ENCODE measurements at regions not wholly inside any gene's neighbourhood (a gene's known extent, or its start where the extent isn't known, plus 50 kb on each side); places are given as distances from the start of the nearest gene placed in this dataset.

GRCh38 chr4:165656399-165656798 lies 216.6 kb upstream of the TLL1 start:
- DNase-seq (ENCODE audit: low spot score) (no peak), ATAC-seq (peak; percentile 28)
- Mint-ChIP-seq H3K4me1 (peaks cover 36% of the 10 kb centered on the region), H3K27me3 (ENCODE audit: low read depth) (peaks cover 43% of the 10 kb centered on the region), H3K9me3 (peaks cover 5% of the 10 kb centered on the region; the same call in 1 of the 2 replicates), H3K27ac (no peak overlapping the region), H3K4me3 (no peak overlapping the region; the same call in 1 of the 2 replicates), H3K36me3 (peaks cover 3% of the 10 kb centered on the region; the same call in 1 of the 2 replicates)
- POLR2A ChIA-PET: no interaction called here
- CTCF ChIA-PET: interaction anchor here (0.7 kb wide), 1 partner anchor 163 kb away, joined by 3 read pairs; no protein-coding TSS in a partner anchor
- TF ChIP-seq, protein P1, sequence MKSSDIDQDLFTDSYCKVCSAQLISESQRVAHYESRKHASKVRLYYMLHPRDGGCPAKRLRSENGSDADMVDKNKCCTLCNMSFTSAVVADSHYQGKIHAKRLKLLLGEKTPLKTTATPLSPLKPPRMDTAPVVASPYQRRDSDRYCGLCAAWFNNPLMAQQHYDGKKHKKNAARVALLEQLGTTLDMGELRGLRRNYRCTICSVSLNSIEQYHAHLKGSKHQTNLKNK (CRISPR knock-in tag; IDR thresholded peaks at IDR 0.05): no peak
- TF ChIP-seq PREB (CRISPR knock-in tag; IDR thresholded peaks at IDR 0.05; ENCODE audit: borderline replicate concordance) (no peak), EMX1 (CRISPR knock-in tag; IDR thresholded peaks at IDR 0.05) (no peak), GTF2I (CRISPR knock-in tag; conservative IDR thresholded peaks at IDR 0.05) (no peak), SP1 (CRISPR knock-in tag; conservative IDR thresholded peaks at IDR 0.05) (no peak), ZNF317 (CRISPR knock-in tag; IDR thresholded peaks at IDR 0.05; ENCODE audit: borderline replicate concordance, low read depth) (no peak)

- H3K4me1 Mint-ChIP-seq: peaks cover 36% of the 10 kb centered on the region
- CTCF ChIA-PET: interaction anchor here (0.7 kb wide), 1 partner anchor 163 kb away, joined by 3 read pairs; no protein-coding TSS in a partner anchor
- H3K27me3 Mint-ChIP-seq (ENCODE audit: low read depth): peaks cover 42% of the 10 kb centered on the region
- DNase-seq (ENCODE audit: low spot score) (no peak), ATAC-seq (peak; percentile 86)
- TF ChIP-seq, protein P2, sequence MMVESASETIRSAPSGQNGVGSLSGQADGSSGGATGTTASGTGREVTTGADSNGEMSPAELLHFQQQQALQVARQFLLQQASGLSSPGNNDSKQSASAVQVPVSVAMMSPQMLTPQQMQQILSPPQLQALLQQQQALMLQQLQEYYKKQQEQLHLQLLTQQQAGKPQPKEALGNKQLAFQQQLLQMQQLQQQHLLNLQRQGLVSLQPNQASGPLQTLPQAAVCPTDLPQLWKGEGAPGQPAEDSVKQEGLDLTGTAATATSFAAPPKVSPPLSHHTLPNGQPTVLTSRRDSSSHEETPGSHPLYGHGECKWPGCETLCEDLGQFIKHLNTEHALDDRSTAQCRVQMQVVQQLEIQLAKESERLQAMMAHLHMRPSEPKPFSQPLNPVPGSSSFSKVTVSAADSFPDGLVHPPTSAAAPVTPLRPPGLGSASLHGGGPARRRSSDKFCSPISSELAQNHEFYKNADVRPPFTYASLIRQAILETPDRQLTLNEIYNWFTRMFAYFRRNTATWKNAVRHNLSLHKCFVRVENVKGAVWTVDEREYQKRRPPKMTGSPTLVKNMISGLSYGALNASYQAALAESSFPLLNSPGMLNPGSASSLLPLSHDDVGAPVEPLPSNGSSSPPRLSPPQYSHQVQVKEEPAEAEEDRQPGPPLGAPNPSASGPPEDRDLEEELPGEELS (CRISPR knock-in tag; IDR thresholded peaks at IDR 0.05): peak; percentile 36; the same call in 1 of the 2 replicates
- TF ChIP-seq FOXK1 (CRISPR knock-in tag; IDR thresholded peaks at IDR 0.05) (no peak), TEAD1 (CRISPR knock-in tag; IDR thresholded peaks at IDR 0.05) (0 out of 2 replicates have a peak, but pooled peaks have one; percentile 72), GABPB1 (CRISPR knock-in tag; IDR thresholded peaks at IDR 0.05) (no peak)
- TF ChIP-seq, protein P3, sequence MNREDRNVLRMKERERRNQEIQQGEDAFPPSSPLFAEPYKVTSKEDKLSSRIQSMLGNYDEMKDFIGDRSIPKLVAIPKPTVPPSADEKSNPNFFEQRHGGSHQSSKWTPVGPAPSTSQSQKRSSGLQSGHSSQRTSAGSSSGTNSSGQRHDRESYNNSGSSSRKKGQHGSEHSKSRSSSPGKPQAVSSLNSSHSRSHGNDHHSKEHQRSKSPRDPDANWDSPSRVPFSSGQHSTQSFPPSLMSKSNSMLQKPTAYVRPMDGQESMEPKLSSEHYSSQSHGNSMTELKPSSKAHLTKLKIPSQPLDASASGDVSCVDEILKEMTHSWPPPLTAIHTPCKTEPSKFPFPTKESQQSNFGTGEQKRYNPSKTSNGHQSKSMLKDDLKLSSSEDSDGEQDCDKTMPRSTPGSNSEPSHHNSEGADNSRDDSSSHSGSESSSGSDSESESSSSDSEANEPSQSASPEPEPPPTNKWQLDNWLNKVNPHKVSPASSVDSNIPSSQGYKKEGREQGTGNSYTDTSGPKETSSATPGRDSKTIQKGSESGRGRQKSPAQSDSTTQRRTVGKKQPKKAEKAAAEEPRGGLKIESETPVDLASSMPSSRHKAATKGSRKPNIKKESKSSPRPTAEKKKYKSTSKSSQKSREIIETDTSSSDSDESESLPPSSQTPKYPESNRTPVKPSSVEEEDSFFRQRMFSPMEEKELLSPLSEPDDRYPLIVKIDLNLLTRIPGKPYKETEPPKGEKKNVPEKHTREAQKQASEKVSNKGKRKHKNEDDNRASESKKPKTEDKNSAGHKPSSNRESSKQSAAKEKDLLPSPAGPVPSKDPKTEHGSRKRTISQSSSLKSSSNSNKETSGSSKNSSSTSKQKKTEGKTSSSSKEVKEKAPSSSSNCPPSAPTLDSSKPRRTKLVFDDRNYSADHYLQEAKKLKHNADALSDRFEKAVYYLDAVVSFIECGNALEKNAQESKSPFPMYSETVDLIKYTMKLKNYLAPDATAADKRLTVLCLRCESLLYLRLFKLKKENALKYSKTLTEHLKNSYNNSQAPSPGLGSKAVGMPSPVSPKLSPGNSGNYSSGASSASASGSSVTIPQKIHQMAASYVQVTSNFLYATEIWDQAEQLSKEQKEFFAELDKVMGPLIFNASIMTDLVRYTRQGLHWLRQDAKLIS (CRISPR knock-in tag; IDR thresholded peaks at IDR 0.05; ENCODE audit: borderline replicate concordance): no peak
- H3K4me3 Mint-ChIP-seq: peak overlapping the region; percentile 30
- POLR2A ChIA-PET: no interaction called here
- peaks cover 3% of the 10 kb centered on the region; the same call in 1 of the 2 replicates for H3K36me3 Mint-ChIP-seq
- no peak overlapping the region for H3K27ac Mint-ChIP-seq
- peaks cover 5% of the 10 kb centered on the region; the same call in 1 of the 2 replicates for H3K9me3 Mint-ChIP-seq
Observed at GRCh38 chr4:165656829-165657490, 216.1 kb upstream of the TLL1 start.

DNA sequence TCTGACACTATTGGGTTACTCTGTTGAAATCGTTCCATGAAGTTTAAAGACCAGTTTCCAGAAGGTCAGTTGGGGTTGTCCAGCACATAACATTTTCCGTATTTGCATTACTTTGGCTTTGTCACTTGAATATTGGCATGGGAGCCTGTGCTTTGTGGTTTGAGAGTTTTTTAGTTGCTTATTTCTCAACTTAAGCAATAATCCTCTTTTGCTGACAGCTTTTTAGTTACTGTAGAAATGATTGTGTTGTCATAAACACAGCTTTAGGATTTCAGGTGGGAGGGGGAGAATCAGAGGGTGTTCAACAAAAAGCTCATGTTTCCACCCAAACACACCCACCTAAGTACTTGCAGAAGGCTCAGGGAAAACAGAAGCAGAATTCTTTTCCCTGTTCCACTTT lies 210.7 kb upstream of the TLL1 start:
- H3K36me3 Mint-ChIP-seq: no peaks in the 10 kb centered on the region
- peaks cover 25% of the 10 kb centered on the region for H3K27me3 Mint-ChIP-seq (ENCODE audit: low read depth)
- ATAC-seq (no peak), DNase-seq (ENCODE audit: low spot score) (no peak)
- no peaks in the 10 kb centered on the region for H3K9me3 Mint-ChIP-seq
- ChIA-PET CTCF (no interaction called here), POLR2A (no interaction called here)
- H3K27ac Mint-ChIP-seq: no peak overlapping the region
- H3K4me3 Mint-ChIP-seq: no peak overlapping the region
- H3K4me1 Mint-ChIP-seq: peaks cover 21% of the 10 kb centered on the region
- TF ChIP-seq EMX1 (CRISPR knock-in tag; IDR thresholded peaks at IDR 0.05) (no peak), CDX4 (CRISPR knock-in tag; IDR thresholded peaks at IDR 0.05; ENCODE audit: borderline replicate concordance) (no peak), TP53 (CRISPR knock-in tag; IDR thresholded peaks at IDR 0.05) (no peak), ZNF512 (CRISPR knock-in tag; IDR thresholded peaks at IDR 0.05; ENCODE audit: borderline replicate concordance) (no peak), ZNF416 (CRISPR knock-in tag; IDR thresholded peaks at IDR 0.05) (no peak)
- TF ChIP-seq, protein P4, sequence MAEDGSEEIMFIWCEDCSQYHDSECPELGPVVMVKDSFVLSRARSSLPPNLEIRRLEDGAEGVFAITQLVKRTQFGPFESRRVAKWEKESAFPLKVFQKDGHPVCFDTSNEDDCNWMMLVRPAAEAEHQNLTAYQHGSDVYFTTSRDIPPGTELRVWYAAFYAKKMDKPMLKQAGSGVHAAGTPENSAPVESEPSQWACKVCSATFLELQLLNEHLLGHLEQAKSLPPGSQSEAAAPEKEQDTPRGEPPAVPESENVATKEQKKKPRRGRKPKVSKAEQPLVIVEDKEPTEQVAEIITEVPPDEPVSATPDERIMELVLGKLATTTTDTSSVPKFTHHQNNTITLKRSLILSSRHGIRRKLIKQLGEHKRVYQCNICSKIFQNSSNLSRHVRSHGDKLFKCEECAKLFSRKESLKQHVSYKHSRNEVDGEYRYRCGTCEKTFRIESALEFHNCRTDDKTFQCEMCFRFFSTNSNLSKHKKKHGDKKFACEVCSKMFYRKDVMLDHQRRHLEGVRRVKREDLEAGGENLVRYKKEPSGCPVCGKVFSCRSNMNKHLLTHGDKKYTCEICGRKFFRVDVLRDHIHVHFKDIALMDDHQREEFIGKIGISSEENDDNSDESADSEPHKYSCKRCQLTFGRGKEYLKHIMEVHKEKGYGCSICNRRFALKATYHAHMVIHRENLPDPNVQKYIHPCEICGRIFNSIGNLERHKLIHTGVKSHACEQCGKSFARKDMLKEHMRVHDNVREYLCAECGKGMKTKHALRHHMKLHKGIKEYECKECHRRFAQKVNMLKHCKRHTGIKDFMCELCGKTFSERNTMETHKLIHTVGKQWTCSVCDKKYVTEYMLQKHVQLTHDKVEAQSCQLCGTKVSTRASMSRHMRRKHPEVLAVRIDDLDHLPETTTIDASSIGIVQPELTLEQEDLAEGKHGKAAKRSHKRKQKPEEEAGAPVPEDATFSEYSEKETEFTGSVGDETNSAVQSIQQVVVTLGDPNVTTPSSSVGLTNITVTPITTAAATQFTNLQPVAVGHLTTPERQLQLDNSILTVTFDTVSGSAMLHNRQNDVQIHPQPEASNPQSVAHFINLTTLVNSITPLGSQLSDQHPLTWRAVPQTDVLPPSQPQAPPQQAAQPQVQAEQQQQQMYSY (CRISPR knock-in tag; IDR thresholded peaks at IDR 0.05): no peak

All from WTC11 (cell line).